HCT116 (cell line): ENCODE measurements at regions not wholly inside any gene's neighbourhood (a gene's known extent, or its start where the extent isn't known, plus 50 kb on each side); places are given as distances from the start of the nearest gene placed in this dataset.

Source experiments
- ATAC-seq: fragments of 200-7000 bp; cut with Tn5 transposase; 2 replicates; pipeline ENCODE4 v1.9.1; 2020; ENCODE audit warnings: mild to moderate bottlenecking, moderate library complexity
- BruUV-seq: library from RNA; stranded (reverse); fragments of 400-500 nt; replicated peaks from 2 replicates; lab custom pipeline; 2021; lab: Mats Ljungman, UMichigan
- CTCF ChIA-PET: fragments of 300-600 bp; sonication (Branson Sonifier 250); formaldehyde crosslinking; loops from one replicate; lab custom pipeline; 2021; ENCODE audit warnings: antibody characterized with exemption; lab: Charles Lee
- POLR2A ChIA-PET: fragments of 300-600, 350-600 bp; sonication (Branson Sonifier 250); formaldehyde crosslinking; loops from one replicate; lab custom pipeline; 2021; ENCODE audit warnings: antibody characterized with exemption; lab: Charles Lee
- RAD21 ChIA-PET, 2 experiments: fragments of 300-600 bp; sonication (Branson Sonifier 250); formaldehyde crosslinking; loops; one replicate each; lab custom pipeline; 2023; ENCODE audit warnings: low total read pairs in 2 of 2; ENCODE audit not compliant: uncharacterized antibody in 2 of 2, unreplicated experiment in 2 of 2, low non-redundant PET in 1 of 2; lab: Charles Lee
- DNase-seq: peaks from one replicate; pipeline ENCODE4 v3.0.0-alpha.2; 2010; ENCODE audit warnings: low read depth, low spot score
- H2AFZ ChIP-seq: fragments of 200-600 bp; shearing (Covaris generic), sonication (generic); 2 replicates; pipeline ENCODE4 v1.6.1; 2017; ENCODE audit warnings: low read depth, mixed run types, mixed read lengths, antibody characterized with exemption, low read length; ENCODE audit not compliant: poor library complexity, severe bottlenecking
- H3K27ac ChIP-seq: 2 replicates; pipeline ENCODE4 v1.5.1; 2012; ENCODE audit warnings: low read depth, low read length
- H3K27me3 ChIP-seq: fragments of 200-600 bp; sonication (generic); 2 replicates; pipeline ENCODE4 v1.6.1; 2016; ENCODE audit warnings: mixed run types, low read length, mixed read lengths; ENCODE audit not compliant: insufficient read depth
- H3K36me3 ChIP-seq, 2 experiments: fragments of 200-500 bp in 1 of 2; fragments of 200-600 bp in 1 of 2; sonication (Bioruptor generic) in 1 of 2; sonication (generic) in 1 of 2; 2 replicates each; pipeline versions ENCODE4 v1.5.1 to v1.6.1; 2014 to 2016; ENCODE audit warnings: low read length in 2 of 2, inconsistent platforms in 1 of 2, mixed read lengths in 1 of 2, mixed run types in 1 of 2; ENCODE audit not compliant: insufficient read depth in 2 of 2, control insufficient read depth in 1 of 2
- H3K4me1 ChIP-seq, 2 experiments: fragments of 200-600 bp in 1 of 2; sonication (generic) in 1 of 2; 2 replicates each; pipeline versions ENCODE4 v1.5.1 to v1.6.1; 2012 to 2017; ENCODE audit warnings: low read length in 2 of 2, inconsistent platforms in 1 of 2, mild to moderate bottlenecking in 1 of 2, mixed read lengths in 1 of 2, mixed run types in 1 of 2, moderate library complexity in 1 of 2; ENCODE audit not compliant: insufficient read depth in 2 of 2, control insufficient read depth in 1 of 2
- H3K4me2 ChIP-seq: fragments of 200-600 bp; sonication (generic); 2 replicates; pipeline ENCODE4 v1.6.1; 2017; ENCODE audit warnings: mixed run types, low read length, mixed read lengths
- H3K4me3 ChIP-seq, 2 experiments: fragments of 200-600 bp in 1 of 2; sonication (generic) in 1 of 2; replicated peaks in 1 of 2; 2 replicates each; pipeline ENCODE4 v1.5.1; 2011 to 2016; ENCODE audit warnings: low read length in 2 of 2, control low read depth in 1 of 2, low read depth in 1 of 2, mild to moderate bottlenecking in 1 of 2, mixed read lengths in 1 of 2, mixed run types in 1 of 2
- H3K79me2 ChIP-seq: fragments of 200-600 bp; sonication (generic); 2 replicates; pipeline ENCODE4 v1.6.1; 2017; ENCODE audit warnings: mild to moderate bottlenecking, mixed run types, low read length, moderate library complexity, mixed read lengths; ENCODE audit not compliant: insufficient read depth
- H3K9ac ChIP-seq: fragments of 200-600 bp; sonication (generic); 2 replicates; pipeline ENCODE4 v1.6.1; 2016; ENCODE audit warnings: low read length, mixed read lengths
- H3K9me2 ChIP-seq: fragments of 200-600 bp; sonication (generic), shearing (Covaris generic); 2 replicates; pipeline ENCODE4 v1.6.1; 2017; ENCODE audit warnings: mixed run types, mild to moderate bottlenecking, moderate library complexity; ENCODE audit not compliant: insufficient read depth
- H3K9me3 ChIP-seq, 2 experiments: fragments of 200-500 bp in 1 of 2; fragments of 200-600 bp in 1 of 2; sonication (Bioruptor generic) in 1 of 2; sonication (generic) in 1 of 2; 2 replicates each; pipeline ENCODE4 v1.6.1; 2014 to 2017; ENCODE audit warnings: low read length in 2 of 2, mixed read lengths in 2 of 2, inconsistent platforms in 1 of 2, low read depth in 1 of 2, mild to moderate bottlenecking in 1 of 2, mixed run types in 1 of 2, moderate library complexity in 1 of 2; ENCODE audit not compliant: control insufficient read depth in 1 of 2, insufficient read depth in 1 of 2
- H4K20me1 ChIP-seq: fragments of 200-600 bp; sonication (generic), shearing (Covaris generic); 2 replicates; pipeline ENCODE4 v1.6.1; 2017; ENCODE audit warnings: mixed run types, mild to moderate bottlenecking, moderate library complexity; ENCODE audit not compliant: insufficient read depth
- CTCF ChIP-seq, 3 experiments: fragments of 200-600 bp in 1 of 3; sonication (generic) in 1 of 3; IDR thresholded peaks in 2 of 3; conservative IDR thresholded peaks in 1 of 3; 2 replicates each; pipeline ENCODE4 v1.5.1; 2012 to 2017; ENCODE audit warnings: low read depth in 2 of 3, low read length in 2 of 3, antibody characterized with exemption in 1 of 3, borderline replicate concordance in 1 of 3, control low read depth in 1 of 3, mild to moderate bottlenecking in 1 of 3, mixed read lengths in 1 of 3, mixed run types in 1 of 3, moderate library complexity in 1 of 3; ENCODE audit not compliant: insufficient read depth in 1 of 3
- EZH2phosphoT487 ChIP-seq: fragments of 200-600 bp; IDR thresholded peaks from 2 replicates; pipeline ENCODE4 v1.6.1; 2018; ENCODE audit warnings: antibody characterized with exemption, borderline replicate concordance
- FOSL1 ChIP-seq: IDR thresholded peaks from 2 replicates; pipeline ENCODE4 v1.6.1; 2012; ENCODE audit warnings: low read depth
- JUND ChIP-seq: IDR thresholded peaks from 2 replicates; pipeline ENCODE4 v1.6.1; 2012
- MAX ChIP-seq: IDR thresholded peaks from 2 replicates; pipeline ENCODE4 v1.6.1; 2012
- RAD21 ChIP-seq: IDR thresholded peaks from 2 replicates; pipeline ENCODE4 v1.6.1; 2012; ENCODE audit warnings: low read depth, mild to moderate bottlenecking
- SIN3A ChIP-seq: IDR thresholded peaks from 2 replicates; pipeline ENCODE4 v1.6.1; 2012; ENCODE audit warnings: low read depth
- SP1 ChIP-seq: IDR thresholded peaks from 2 replicates; pipeline ENCODE4 v1.6.1; 2012; ENCODE audit warnings: low read depth
- ZBTB33 ChIP-seq: IDR thresholded peaks from 2 replicates; pipeline ENCODE4 v1.6.1; 2011; ENCODE audit warnings: mild to moderate bottlenecking, low read length, moderate library complexity; ENCODE audit not compliant: insufficient replicate concordance; ENCODE audit errors: extremely low read depth
- intact Hi-C: fragments of 100-400 bp; cut with micrococcal nuclease; formaldehyde crosslinking; loops from 2 replicates; pipeline ENCODE4 v1.10.0; 2022
- TF ChIP-seq, protein P1 (sequence below): IDR thresholded peaks from 2 replicates; pipeline ENCODE4 v1.6.1; 2012

GRCh38 chr13:82627183-82627582 lies 1255.1 kb downstream of the SLITRK1 start:
- Histone ChIP-seq H3K27ac (no peak overlapping the region), H3K4me1 (no peaks in the 10 kb centered on the region), H3K36me3 (no peaks in the 10 kb centered on the region), H4K20me1 (no peaks in the 10 kb centered on the region), H3K4me2 (no peak overlapping the region), H3K4me3 (no peak overlapping the region), H3K9me2 (no peaks in the 10 kb centered on the region), H3K27me3 (no peaks in the 10 kb centered on the region), H3K9me3 (0 out of 4 replicates have a peak, but pooled peaks cover 0 to 3% of the 10 kb centered on the region in 2 experiments), H2AFZ (no peak overlapping the region), H3K9ac (no peak overlapping the region), H3K79me2 (no peaks in the 10 kb centered on the region)
- TF ChIP-seq ZBTB33 = no peak
- TF ChIP-seq JUND = no peak
- BruUV-seq = no TSS peak
- DNase-seq (no peak), ATAC-seq (no peak)
- CTCF ChIA-PET = no interaction called here
- intact Hi-C loops = no loop called here
- RAD21 ChIA-PET = no interaction called here
- POLR2A ChIA-PET = no interaction called here

DNA sequence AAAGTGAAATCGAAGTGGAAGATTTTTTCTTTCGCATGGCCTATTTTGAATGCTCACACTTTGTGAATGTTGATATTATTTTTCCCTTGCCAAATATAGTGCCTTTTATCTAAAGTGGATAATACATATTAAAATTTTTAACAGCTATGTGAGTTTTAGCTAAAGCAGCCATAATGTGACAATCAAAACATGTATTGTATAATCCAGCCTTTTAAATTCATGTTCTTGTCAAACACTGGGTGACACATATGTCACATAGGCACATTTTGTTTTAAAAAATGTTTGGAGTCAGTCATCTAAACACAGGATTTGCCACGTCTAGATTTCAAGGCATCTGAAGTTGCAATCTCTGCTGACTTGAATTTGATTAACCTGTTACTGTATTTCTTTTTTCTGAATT lies 1256.6 kb downstream of the SLITRK1 start:
- DNase-seq (no peak), ATAC-seq (no peak)
- Histone ChIP-seq H3K4me1 (no peaks in the 10 kb centered on the region), H3K27me3 (no peaks in the 10 kb centered on the region), H3K9me2 (no peaks in the 10 kb centered on the region), H3K4me2 (no peak overlapping the region), H3K9me3 (0 out of 4 replicates have a peak, but pooled peaks cover 0 to 3% of the 10 kb centered on the region in 2 experiments), H3K9ac (no peak overlapping the region), H4K20me1 (no peaks in the 10 kb centered on the region), H3K4me3 (no peak overlapping the region), H2AFZ (no peak overlapping the region)
- intact Hi-C loops = no loop called here
- CTCF ChIA-PET = no interaction called here
- BruUV-seq = no TSS peak
- POLR2A ChIA-PET = no interaction called here
- TF ChIP-seq FOSL1 (no peak), MAX (no peak), EZH2phosphoT487 (no peak), SP1 (no peak), CTCF (IDR thresholded peaks at IDR 0.05 in 2 of 3, conservative IDR thresholded peaks at IDR 0.05 in 1 of 3; ENCODE audit: borderline replicate concordance in 1 of 3, insufficient read depth in 1 of 3, low read depth in 2 of 3, low read length in 2 of 3) (no peak), RAD21 (no peak), SIN3A (no peak)
- TF ChIP-seq, protein P1, sequence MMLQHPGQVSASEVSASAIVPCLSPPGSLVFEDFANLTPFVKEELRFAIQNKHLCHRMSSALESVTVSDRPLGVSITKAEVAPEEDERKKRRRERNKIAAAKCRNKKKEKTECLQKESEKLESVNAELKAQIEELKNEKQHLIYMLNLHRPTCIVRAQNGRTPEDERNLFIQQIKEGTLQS = no peak
- TF ChIP-seq, all 23 proteins: peak for 0
- RAD21 ChIA-PET = no interaction called here
- no peak overlapping the region for H3K27ac ChIP-seq
- H3K36me3 ChIP-seq = no peaks in the 10 kb centered on the region
- H3K79me2 ChIP-seq = no peaks in the 10 kb centered on the region
